Astrocyte of the cerebellum (primary cell): ENCODE measurements at regions not wholly inside any gene's neighbourhood (a gene's known extent, or its start where the extent isn't known, plus 50 kb on each side); places are given as distances from the start of the nearest gene placed in this dataset.

Source experiments
- DNase-seq: peaks from one replicate; pipeline ENCODE4 v3.0.0-alpha.2; 2011; ENCODE audit warnings: low read depth
- H3K4me3 ChIP-seq: 2 replicates; pipeline ENCODE4 v1.5.1; 2011; ENCODE audit warnings: mild to moderate bottlenecking, low read depth, low read length, moderate library complexity
- in situ Hi-C: cut with HindIII; loops from 2 replicates; pipeline ENCODE4 v1.10.0; 2017; ENCODE audit warnings: low sequenced_read_pairs
- TF ChIP-seq, protein P1 (sequence below): IDR thresholded peaks from 2 replicates; pipeline ENCODE4 v1.5.1; 2012; ENCODE audit warnings: low read length, low read depth, moderate library complexity, mild to moderate bottlenecking; ENCODE audit errors: missing control alignments

DNA sequence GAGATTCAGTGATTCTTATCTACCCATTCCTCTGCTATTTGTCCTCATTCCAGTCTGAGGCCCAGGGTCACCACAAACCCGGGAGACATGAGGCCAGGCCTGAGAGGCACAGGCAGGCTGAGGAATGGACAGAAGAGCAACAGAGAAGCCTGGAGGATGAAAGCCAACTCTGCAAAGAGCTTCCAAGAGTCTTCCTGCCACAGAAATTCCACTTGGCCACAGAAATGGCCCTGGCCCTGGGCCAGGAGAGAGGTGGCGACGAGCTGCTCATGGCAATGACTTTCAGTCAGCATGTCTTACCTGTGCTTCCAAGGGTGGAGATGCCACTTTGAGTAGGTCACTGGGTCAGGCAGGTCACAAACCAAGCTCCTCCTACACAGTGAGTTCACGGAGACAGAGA, 155.3 kb upstream of the PKDCC start:
- TF ChIP-seq, protein P1, sequence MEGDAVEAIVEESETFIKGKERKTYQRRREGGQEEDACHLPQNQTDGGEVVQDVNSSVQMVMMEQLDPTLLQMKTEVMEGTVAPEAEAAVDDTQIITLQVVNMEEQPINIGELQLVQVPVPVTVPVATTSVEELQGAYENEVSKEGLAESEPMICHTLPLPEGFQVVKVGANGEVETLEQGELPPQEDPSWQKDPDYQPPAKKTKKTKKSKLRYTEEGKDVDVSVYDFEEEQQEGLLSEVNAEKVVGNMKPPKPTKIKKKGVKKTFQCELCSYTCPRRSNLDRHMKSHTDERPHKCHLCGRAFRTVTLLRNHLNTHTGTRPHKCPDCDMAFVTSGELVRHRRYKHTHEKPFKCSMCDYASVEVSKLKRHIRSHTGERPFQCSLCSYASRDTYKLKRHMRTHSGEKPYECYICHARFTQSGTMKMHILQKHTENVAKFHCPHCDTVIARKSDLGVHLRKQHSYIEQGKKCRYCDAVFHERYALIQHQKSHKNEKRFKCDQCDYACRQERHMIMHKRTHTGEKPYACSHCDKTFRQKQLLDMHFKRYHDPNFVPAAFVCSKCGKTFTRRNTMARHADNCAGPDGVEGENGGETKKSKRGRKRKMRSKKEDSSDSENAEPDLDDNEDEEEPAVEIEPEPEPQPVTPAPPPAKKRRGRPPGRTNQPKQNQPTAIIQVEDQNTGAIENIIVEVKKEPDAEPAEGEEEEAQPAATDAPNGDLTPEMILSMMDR, result no peak
- no peak overlapping the region for H3K4me3 ChIP-seq
- no peak for DNase-seq
- in situ Hi-C loops, result no loop called here

GRCh38 chr2:41894563-41895333, 153.1 kb upstream of the PKDCC start:
- TF ChIP-seq, protein P1, result no peak
- no peak for DNase-seq
- in situ Hi-C loops, result no loop called here
- no peak overlapping the region for H3K4me3 ChIP-seq

DNA sequence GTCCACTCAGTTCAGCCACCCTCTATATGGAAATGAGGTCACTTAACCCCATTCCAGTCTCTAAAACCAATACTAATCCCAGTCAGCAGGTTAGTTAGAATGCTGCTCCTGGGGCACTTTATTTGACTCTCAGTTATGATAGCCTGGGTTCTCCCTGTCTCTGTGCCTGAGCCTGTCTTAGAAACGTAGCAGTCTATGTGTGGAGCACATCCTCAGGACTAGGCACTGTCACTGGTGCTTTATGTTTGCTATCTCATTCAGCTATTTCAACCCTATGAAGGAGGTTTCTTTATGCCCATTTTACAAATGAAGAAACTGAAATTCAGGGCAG, 152.5 kb upstream of the PKDCC start:
- DNase-seq, result no peak
- in situ Hi-C loops, result no loop called here
- TF ChIP-seq, protein P1, result no peak
- H3K4me3 ChIP-seq, result no peak overlapping the region

DNA sequence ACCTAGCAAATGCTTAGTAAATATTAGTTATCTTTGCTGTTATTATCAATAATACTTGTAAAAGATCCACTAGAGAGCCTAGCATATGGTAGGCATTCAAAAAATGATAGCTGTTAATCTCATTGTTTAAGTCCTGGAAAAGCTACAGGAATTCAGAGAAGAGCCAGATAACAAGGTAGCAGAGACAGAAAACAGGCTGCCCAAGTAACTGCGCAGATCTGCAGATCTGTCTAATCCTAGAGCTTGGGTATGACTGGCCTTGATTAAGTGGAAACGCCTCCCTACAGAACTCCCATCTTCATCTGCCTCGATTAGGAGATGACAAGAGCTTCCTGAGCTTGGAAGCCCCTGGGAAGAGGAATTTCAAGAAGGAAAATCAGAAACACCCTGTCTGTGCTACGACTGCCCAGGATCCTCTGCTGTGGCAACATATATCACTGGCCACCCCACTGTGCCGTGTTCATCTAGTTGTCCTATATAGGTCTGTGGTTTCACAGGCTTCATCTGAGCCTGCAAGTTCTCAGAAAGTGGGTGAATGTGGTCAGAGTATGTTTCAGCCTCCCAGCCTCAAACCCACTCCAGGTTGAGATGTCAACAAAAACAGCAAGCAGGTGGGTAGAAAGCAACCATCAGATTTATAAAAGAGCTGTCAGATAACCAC, 151.5 kb upstream of the PKDCC start:
- H3K4me3 ChIP-seq, result no peak overlapping the region
- no peak for DNase-seq
- TF ChIP-seq, protein P1, result no peak
- in situ Hi-C loops, result no loop called here

- DNase-seq, result no peak
- H3K4me3 ChIP-seq, result no peak overlapping the region
- in situ Hi-C loops, result no loop called here
- TF ChIP-seq, protein P1, result no peak
These were observed 148.6 kb upstream of the PKDCC start for GRCh38 chr2:41899189-41899588.

GRCh38 chr2:41900101-41900577, 147.7 kb upstream of the PKDCC start:
- in situ Hi-C loops, result no loop called here
- no peak for DNase-seq
- TF ChIP-seq, protein P1, result no peak
- H3K4me3 ChIP-seq, result no peak overlapping the region
